ENCODE measurements at regions not wholly inside any gene's neighbourhood (a gene's known extent, or its start where the extent isn't known, plus 50 kb on each side); places are given as distances from the start of the nearest gene placed in this dataset.
"Not testable (repeated sequence)": the region's sequence is repeated elsewhere in the genome, so short reads cannot be mapped to it uniquely, and the experiment has no call there.

DNA sequence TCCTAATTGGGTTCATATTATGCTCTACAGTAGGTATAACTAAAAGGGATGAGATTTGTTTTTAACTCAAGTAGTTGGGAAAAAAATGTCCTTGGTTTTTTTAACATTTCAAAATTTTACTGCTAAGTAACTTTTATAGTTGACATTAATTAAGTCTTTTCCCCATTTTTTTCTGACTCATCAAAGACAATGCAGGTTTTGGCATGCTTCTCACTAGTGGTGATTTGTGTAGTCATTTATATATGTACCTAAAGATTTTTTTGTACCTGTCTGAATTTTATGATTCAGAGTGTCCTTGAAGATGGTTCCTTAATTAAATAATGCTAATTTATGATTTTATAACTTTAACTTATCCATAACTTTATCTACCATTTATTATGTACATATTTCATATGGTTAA lies 882.3 kb upstream of the TMEFF2 start:
- no peak overlapping the region for H3K4me3 ChIP-seq
- no peak for TF ChIP-seq HOXA7 (CRISPR knock-in tag; IDR thresholded peaks at IDR 0.05)
- no peak for TF ChIP-seq NR3C1 (IDR thresholded peaks at IDR 0.05)
- TF ChIP-seq JUNB (IDR thresholded peaks at IDR 0.05), result no peak
- TF ChIP-seq CBX2 (IDR thresholded peaks at IDR 0.05; ENCODE audit: borderline replicate concordance, low read depth), result no peak
- TF ChIP-seq, protein P1, sequence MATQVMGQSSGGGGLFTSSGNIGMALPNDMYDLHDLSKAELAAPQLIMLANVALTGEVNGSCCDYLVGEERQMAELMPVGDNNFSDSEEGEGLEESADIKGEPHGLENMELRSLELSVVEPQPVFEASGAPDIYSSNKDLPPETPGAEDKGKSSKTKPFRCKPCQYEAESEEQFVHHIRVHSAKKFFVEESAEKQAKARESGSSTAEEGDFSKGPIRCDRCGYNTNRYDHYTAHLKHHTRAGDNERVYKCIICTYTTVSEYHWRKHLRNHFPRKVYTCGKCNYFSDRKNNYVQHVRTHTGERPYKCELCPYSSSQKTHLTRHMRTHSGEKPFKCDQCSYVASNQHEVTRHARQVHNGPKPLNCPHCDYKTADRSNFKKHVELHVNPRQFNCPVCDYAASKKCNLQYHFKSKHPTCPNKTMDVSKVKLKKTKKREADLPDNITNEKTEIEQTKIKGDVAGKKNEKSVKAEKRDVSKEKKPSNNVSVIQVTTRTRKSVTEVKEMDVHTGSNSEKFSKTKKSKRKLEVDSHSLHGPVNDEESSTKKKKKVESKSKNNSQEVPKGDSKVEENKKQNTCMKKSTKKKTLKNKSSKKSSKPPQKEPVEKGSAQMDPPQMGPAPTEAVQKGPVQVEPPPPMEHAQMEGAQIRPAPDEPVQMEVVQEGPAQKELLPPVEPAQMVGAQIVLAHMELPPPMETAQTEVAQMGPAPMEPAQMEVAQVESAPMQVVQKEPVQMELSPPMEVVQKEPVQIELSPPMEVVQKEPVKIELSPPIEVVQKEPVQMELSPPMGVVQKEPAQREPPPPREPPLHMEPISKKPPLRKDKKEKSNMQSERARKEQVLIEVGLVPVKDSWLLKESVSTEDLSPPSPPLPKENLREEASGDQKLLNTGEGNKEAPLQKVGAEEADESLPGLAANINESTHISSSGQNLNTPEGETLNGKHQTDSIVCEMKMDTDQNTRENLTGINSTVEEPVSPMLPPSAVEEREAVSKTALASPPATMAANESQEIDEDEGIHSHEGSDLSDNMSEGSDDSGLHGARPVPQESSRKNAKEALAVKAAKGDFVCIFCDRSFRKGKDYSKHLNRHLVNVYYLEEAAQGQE (IDR thresholded peaks at IDR 0.05), result no peak
- H3K4me2 ChIP-seq, result no peak overlapping the region
- POLR2A ChIA-PET, result no interaction called here
- no peak for DNase-seq (ENCODE audit: low read depth in 1 of 2, low spot score in 1 of 2)
- H3K9me3 ChIP-seq, result no peaks in the 10 kb centered on the region
- CTCF ChIA-PET, result no interaction called here
- no peak for ATAC-seq
- no peak for FAIRE-seq
- H3K27ac ChIP-seq, result no peak overlapping the region
- H3K4me1 ChIP-seq, result no peaks in the 10 kb centered on the region

DNA sequence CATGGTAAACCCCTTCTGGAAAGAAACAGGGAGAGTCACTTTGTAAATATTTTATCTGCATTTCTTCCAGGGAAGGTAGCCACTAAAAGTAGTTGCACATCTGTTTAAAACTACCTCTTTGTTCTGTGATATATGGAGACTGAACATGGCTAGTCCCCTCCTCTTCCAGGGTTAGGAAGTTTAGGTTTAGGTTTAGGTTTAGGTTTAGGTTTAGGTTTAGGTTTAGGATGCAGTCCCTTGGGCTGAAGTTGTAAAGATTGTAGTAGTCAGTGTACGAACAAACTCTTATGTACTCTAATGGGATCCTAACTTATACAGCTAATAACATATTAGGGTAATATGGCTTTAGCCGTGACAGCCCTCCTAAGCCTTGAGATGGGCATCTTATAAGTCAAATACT lies 880.2 kb upstream of the TMEFF2 start:
- CTCF ChIA-PET, result no interaction called here
- POLR2A ChIA-PET, result no interaction called here
- 37% methylated on average over 2 of the region's 2 CpGs for WGBS (ENCODE audit: missing lambda C conversion rate)
- ATAC-seq, result no peak
- no peaks in the 10 kb centered on the region for H3K4me1 ChIP-seq
- no peaks in the 10 kb centered on the region; the same call in 2 of the 3 replicates for H3K9me3 ChIP-seq
- no peak overlapping the region for H3K4me3 ChIP-seq
- FAIRE-seq, result no peak
- no peak for TF ChIP-seq FOXS1 (CRISPR knock-in tag; IDR thresholded peaks at IDR 0.05)
- TF ChIP-seq HOXA7 (CRISPR knock-in tag; IDR thresholded peaks at IDR 0.05), result no peak
- no peak overlapping the region for H3K4me2 ChIP-seq
- no peak for DNase-seq (ENCODE audit: low read depth in 1 of 2, low spot score in 1 of 2)
- H3K27ac ChIP-seq, result no peak overlapping the region

DNA sequence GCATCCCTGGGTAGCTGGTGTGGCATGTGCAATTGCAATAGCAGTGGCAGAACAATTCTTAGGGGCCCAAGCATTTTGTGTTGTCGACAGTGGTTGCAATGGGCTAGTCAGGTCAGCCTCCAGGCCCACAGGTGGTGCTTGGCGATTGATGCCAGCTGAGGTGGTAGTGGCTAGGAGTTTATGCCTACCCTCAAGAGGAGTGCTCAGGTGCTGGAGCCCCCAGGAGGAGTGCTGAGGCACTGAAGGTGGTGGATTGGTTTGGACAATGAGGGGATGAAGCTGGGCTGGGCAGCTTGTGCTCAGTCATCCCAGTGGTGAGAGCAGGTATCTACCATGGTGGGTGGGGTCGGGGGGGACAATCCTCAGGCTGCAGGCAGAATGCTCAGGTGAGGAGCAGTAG lies 877.9 kb upstream of the TMEFF2 start:
- POLR2A ChIA-PET, result no interaction called here
- no peak for FAIRE-seq
- CTCF ChIA-PET, result no interaction called here
- WGBS (ENCODE audit: missing lambda C conversion rate), result 4% methylated on average over 2 of the region's 3 CpGs
- no peak overlapping the region for H3K4me2 ChIP-seq
- no peaks in the 10 kb centered on the region; the same call in 2 of the 3 replicates for H3K9me3 ChIP-seq
- H3K27ac ChIP-seq, result no peak overlapping the region
- H3K4me3 ChIP-seq, result no peak overlapping the region
- DNase-seq (ENCODE audit: low read depth in 1 of 2, low spot score in 1 of 2), result no peak
- TF ChIP-seq TP53 (CRISPR knock-in tag; IDR thresholded peaks at IDR 0.05), result no peak
- TF ChIP-seq, protein P2, sequence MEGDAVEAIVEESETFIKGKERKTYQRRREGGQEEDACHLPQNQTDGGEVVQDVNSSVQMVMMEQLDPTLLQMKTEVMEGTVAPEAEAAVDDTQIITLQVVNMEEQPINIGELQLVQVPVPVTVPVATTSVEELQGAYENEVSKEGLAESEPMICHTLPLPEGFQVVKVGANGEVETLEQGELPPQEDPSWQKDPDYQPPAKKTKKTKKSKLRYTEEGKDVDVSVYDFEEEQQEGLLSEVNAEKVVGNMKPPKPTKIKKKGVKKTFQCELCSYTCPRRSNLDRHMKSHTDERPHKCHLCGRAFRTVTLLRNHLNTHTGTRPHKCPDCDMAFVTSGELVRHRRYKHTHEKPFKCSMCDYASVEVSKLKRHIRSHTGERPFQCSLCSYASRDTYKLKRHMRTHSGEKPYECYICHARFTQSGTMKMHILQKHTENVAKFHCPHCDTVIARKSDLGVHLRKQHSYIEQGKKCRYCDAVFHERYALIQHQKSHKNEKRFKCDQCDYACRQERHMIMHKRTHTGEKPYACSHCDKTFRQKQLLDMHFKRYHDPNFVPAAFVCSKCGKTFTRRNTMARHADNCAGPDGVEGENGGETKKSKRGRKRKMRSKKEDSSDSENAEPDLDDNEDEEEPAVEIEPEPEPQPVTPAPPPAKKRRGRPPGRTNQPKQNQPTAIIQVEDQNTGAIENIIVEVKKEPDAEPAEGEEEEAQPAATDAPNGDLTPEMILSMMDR (IDR thresholded peaks at IDR 0.05), result no peak
- no peak for TF ChIP-seq HDAC2 (IDR thresholded peaks at IDR 0.05)
- TF ChIP-seq NR3C1 (IDR thresholded peaks at IDR 0.05), result no peak
- no peak for ATAC-seq
- no peaks in the 10 kb centered on the region for H3K4me1 ChIP-seq

DNA sequence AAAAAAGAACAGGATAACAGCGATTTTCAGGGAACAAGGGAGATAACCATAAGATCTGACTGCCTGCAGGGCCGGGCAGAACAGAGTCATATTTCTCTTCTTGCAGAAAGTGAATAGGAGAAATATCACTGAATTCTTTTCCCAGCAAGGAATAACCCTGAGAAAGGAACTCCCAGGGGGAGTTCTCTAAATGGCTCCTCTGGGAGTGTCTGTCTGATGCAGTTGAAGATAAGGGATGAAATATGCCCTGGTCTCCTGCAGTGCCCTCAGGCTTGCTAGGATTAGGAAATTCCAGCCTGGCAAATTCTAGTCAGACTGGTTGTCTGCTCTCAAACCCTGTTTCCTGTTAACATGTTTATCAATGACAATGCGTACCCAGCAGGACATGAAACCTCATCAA lies 830.8 kb upstream of the TMEFF2 start:
- ATAC-seq; H3K9me3 ChIP-seq; H3K4me3 ChIP-seq; H3K27ac ChIP-seq; DNase-seq (ENCODE audit: low read depth in 1 of 2, low spot score in 1 of 2); H3K4me2 ChIP-seq; CTCF ChIA-PET; H3K4me1 ChIP-seq; FAIRE-seq; POLR2A ChIA-PET: not testable (repeated sequence)
- 35% methylated on average over 3 of the region's 3 CpGs for WGBS (ENCODE audit: missing lambda C conversion rate)

DNA sequence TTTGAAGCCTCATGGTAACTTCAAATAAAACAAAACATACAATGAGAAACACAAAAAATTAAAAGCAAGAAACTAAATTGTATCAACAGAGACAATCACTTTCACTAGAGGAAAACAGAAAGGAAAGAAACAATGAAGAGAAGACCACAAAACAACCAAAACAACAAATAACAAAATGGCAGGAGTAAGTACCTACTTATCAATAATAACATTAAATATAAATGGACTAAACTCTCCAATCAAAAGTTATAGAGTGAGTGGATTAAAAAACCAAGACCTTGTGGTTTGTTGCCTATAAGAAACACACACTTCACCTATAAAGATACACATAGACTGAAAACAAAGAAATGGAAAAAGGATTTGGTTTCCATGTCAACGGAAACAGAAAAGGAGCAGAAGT lies 830.1 kb upstream of the TMEFF2 start:
- CTCF ChIA-PET, result no interaction called here
- H3K4me3 ChIP-seq, result no peak overlapping the region
- WGBS (ENCODE audit: missing lambda C conversion rate), result 17% methylated on average over 1 of the region's 1 CpG
- TF ChIP-seq NR3C1 (IDR thresholded peaks at IDR 0.05) (no peak), JUN (IDR thresholded peaks at IDR 0.05) (no peak), TP53 (CRISPR knock-in tag; IDR thresholded peaks at IDR 0.05) (no peak), POLR2AphosphoS2 (conservative IDR thresholded peaks at IDR 0.05; ENCODE audit: low read length) (no peak), NPAS2 (CRISPR knock-in tag; IDR thresholded peaks at IDR 0.05; ENCODE audit: borderline replicate concordance) (no peak), MAZ (IDR thresholded peaks at IDR 0.05; ENCODE audit: borderline replicate concordance, low read depth, low read length) (no peak), GATA3 (IDR thresholded peaks at IDR 0.05; ENCODE audit: borderline replicate concordance) (no peak), EP300 (IDR thresholded peaks at IDR 0.05) (no peak), CHD4 (IDR thresholded peaks at IDR 0.05; ENCODE audit: borderline replicate concordance) (no peak), HOXA7 (CRISPR knock-in tag; IDR thresholded peaks at IDR 0.05) (no peak)
- TF ChIP-seq, protein P3, sequence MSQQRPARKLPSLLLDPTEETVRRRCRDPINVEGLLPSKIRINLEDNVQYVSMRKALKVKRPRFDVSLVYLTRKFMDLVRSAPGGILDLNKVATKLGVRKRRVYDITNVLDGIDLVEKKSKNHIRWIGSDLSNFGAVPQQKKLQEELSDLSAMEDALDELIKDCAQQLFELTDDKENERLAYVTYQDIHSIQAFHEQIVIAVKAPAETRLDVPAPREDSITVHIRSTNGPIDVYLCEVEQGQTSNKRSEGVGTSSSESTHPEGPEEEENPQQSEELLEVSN (IDR thresholded peaks at IDR 0.05; ENCODE audit: borderline replicate concordance, low read depth), result no peak
- TF ChIP-seq, protein P4, sequence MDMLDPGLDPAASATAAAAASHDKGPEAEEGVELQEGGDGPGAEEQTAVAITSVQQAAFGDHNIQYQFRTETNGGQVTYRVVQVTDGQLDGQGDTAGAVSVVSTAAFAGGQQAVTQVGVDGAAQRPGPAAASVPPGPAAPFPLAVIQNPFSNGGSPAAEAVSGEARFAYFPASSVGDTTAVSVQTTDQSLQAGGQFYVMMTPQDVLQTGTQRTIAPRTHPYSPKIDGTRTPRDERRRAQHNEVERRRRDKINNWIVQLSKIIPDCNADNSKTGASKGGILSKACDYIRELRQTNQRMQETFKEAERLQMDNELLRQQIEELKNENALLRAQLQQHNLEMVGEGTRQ (IDR thresholded peaks at IDR 0.05), result no peak
- no peak for ATAC-seq
- H3K4me2 ChIP-seq, result no peak overlapping the region
- POLR2A ChIA-PET, result no interaction called here
- no peak for DNase-seq (ENCODE audit: low read depth in 1 of 2, low spot score in 1 of 2)
- no peak overlapping the region for H3K27ac ChIP-seq
- FAIRE-seq, result no peak
- H3K9me3 ChIP-seq, result no peaks in the 10 kb centered on the region
- H3K4me1 ChIP-seq, result no peaks in the 10 kb centered on the region
